ENCODE measurements at regions not wholly inside any gene's neighbourhood (a gene's known extent, or its start where the extent isn't known, plus 50 kb on each side); places are given as distances from the start of the nearest gene placed in this dataset.

GRCh38 chr3:159032311-159032710 lies 230.5 kb downstream of the MFSD1 start:
- TF ChIP-seq CTCF (IDR thresholded peaks at IDR 0.05; ENCODE audit: low read depth, low read length), result no peak
- no peak for TF ChIP-seq POLR2A (IDR thresholded peaks at IDR 0.05; ENCODE audit: extremely low read depth, insufficient read length)
- TF ChIP-seq MYC (IDR thresholded peaks at IDR 0.05; ENCODE audit: low read depth, low read length), result no peak

Measured in NB4 (cell line).